22Rv1 (cell line): ENCODE measurements at regions not wholly inside any gene's neighbourhood (a gene's known extent, or its start where the extent isn't known, plus 50 kb on each side); places are given as distances from the start of the nearest gene placed in this dataset.

ENCODE experiments used
- ZFX ChIP-seq: fragments of 450-650 bp; IDR thresholded peaks from 2 replicates; pipeline ENCODE4 v1.6.1; 2017; ENCODE audit warnings: antibody characterized with exemption, borderline replicate concordance
- TF ChIP-seq, protein P1 (sequence below): fragments of 450-650 bp; IDR thresholded peaks from 2 replicates; pipeline ENCODE4 v1.5.1; 2017; ENCODE audit warnings: mild to moderate bottlenecking

DNA sequence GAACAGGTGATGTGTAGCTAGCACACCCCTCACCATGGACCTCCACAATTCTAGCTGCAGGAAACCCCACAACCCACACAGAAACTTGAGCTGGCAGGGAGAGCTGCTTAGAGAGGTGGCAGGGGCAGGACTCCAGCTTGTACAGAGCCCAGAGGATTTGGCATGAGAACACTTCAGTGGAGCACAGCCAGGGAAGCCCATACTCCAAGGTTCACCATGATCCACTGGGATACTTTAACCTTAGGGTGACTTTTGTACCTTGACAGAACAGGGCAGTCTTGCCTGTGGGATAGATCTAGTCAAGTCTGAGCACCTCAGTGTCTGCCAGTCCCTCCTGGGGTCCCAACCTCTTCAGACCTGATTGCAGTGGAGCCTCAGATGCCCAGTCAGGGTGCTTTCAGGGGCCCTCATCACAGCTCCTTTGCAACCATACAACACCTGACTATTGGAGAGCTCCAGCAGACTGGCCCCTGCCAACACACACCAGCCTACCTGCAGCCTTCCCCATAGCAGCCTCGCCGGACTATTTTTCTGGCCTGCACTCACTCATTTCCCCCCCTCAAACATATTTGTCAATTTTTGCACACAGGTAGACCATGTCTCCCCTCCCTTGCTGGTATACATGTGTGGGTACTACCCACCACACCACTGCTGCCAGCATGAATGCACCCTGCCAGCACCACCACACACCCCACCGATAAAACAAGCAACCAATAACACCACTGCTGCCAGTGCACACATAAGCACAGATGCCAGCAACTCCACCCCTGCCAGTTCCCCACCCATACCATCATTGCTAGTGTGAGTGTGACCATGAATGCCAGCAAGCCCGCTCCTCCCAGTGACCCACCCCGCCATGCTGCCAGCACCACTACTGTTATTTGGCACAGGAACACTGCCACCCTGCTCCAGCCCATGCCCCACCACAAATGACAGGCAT lies 56.0 kb upstream of the CDX4 start:
- TF ChIP-seq, protein P1, sequence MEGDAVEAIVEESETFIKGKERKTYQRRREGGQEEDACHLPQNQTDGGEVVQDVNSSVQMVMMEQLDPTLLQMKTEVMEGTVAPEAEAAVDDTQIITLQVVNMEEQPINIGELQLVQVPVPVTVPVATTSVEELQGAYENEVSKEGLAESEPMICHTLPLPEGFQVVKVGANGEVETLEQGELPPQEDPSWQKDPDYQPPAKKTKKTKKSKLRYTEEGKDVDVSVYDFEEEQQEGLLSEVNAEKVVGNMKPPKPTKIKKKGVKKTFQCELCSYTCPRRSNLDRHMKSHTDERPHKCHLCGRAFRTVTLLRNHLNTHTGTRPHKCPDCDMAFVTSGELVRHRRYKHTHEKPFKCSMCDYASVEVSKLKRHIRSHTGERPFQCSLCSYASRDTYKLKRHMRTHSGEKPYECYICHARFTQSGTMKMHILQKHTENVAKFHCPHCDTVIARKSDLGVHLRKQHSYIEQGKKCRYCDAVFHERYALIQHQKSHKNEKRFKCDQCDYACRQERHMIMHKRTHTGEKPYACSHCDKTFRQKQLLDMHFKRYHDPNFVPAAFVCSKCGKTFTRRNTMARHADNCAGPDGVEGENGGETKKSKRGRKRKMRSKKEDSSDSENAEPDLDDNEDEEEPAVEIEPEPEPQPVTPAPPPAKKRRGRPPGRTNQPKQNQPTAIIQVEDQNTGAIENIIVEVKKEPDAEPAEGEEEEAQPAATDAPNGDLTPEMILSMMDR: no peak
- TF ChIP-seq ZFX: no peak
